Liver (tissue), 8 donors: ENCODE measurements at regions not wholly inside any gene's neighbourhood (a gene's known extent, or its start where the extent isn't known, plus 50 kb on each side); places are given as distances from the start of the nearest gene placed in this dataset.

Source experiments
- DNase-seq: peaks from one replicate; pipeline ENCODE4 v3.0.0-alpha.2; 2017; ENCODE audit warnings: low spot score
- H3K27ac ChIP-seq, 2 donors: one replicate each; pipeline ENCODE4 v1.7.0; 2013; ENCODE audit warnings: inconsistent platforms in 2 of 2, low read length in 2 of 2, control low read depth in 1 of 2, low read depth in 1 of 2, mild to moderate bottlenecking in 1 of 2
- H3K27me3 ChIP-seq, 4 donors: one replicate each; pipeline versions ENCODE4 v1.6.1 to v1.7.0; 2013; ENCODE audit warnings: low read length in 3 of 4, inconsistent platforms in 1 of 4, mild to moderate bottlenecking in 1 of 4, moderate library complexity in 1 of 4; ENCODE audit not compliant: control insufficient read depth in 4 of 4, insufficient read depth in 4 of 4
- H3K36me3 ChIP-seq, 4 donors: one replicate each; pipeline versions ENCODE4 v1.6.1 to v1.7.0; 2013; ENCODE audit warnings: low read length in 3 of 4, mild to moderate bottlenecking in 3 of 4, low read depth in 1 of 4, moderate library complexity in 1 of 4; ENCODE audit not compliant: control insufficient read depth in 4 of 4, insufficient read depth in 3 of 4
- H3K4me1 ChIP-seq, 4 donors: one replicate each; pipeline versions ENCODE4 v1.6.1 to v1.7.0; 2013; ENCODE audit warnings: low read length in 3 of 4, mild to moderate bottlenecking in 3 of 4, moderate library complexity in 1 of 4; ENCODE audit not compliant: control insufficient read depth in 4 of 4, insufficient read depth in 4 of 4
- H3K4me3 ChIP-seq, 3 donors: one replicate each; pipeline versions ENCODE4 v1.6.1 to v1.7.0; 2013; ENCODE audit warnings: low read length in 3 of 3, control low read depth in 1 of 3, low read depth in 1 of 3, mild to moderate bottlenecking in 1 of 3
- H3K9ac ChIP-seq, 2 donors: one replicate each; pipeline ENCODE4 v1.7.0; 2013; ENCODE audit warnings: low read length in 2 of 2, mild to moderate bottlenecking in 2 of 2, moderate library complexity in 2 of 2, control low read depth in 1 of 2, low read depth in 1 of 2
- H3K9me3 ChIP-seq, 4 donors: one replicate each; pipeline versions ENCODE4 v1.6.1 to v1.7.0; 2013; ENCODE audit warnings: low read length in 3 of 4; ENCODE audit not compliant: control insufficient read depth in 4 of 4
- ATF3 ChIP-seq: IDR thresholded peaks from 2 replicates; pipeline ENCODE4 v1.6.1; 2016; ENCODE audit warnings: antibody characterized with exemption
- CTCF ChIP-seq: fragments of 150-350 bp; IDR thresholded peaks from 2 replicates; pipeline ENCODE4 v1.5.1; 2017; ENCODE audit warnings: improper control_type of control experiment, low read depth, low read length; ENCODE audit not compliant: missing input control
- EGR1 ChIP-seq, 2 donors: IDR thresholded peaks; 2 replicates each; pipeline ENCODE4 v1.6.1; 2016 to 2018; ENCODE audit warnings: antibody characterized with exemption in 2 of 2, low read depth in 2 of 2
- FOXA1 ChIP-seq: IDR thresholded peaks from 2 replicates; pipeline ENCODE4 v1.6.1; 2016; ENCODE audit warnings: antibody characterized with exemption
- FOXA2 ChIP-seq: IDR thresholded peaks from 2 replicates; pipeline ENCODE4 v1.6.1; 2016; ENCODE audit warnings: antibody characterized with exemption
- GABPA ChIP-seq, 2 donors: IDR thresholded peaks in 1 of 2; conservative IDR thresholded peaks in 1 of 2; 2 replicates each; pipeline ENCODE4 v1.6.1; 2016; ENCODE audit warnings: antibody characterized with exemption in 2 of 2, mild to moderate bottlenecking in 1 of 2, moderate library complexity in 1 of 2
- HNF4A ChIP-seq, 2 donors: conservative IDR thresholded peaks; 2 replicates each; pipeline ENCODE4 v1.6.1; 2016; ENCODE audit warnings: antibody characterized with exemption in 2 of 2, mild to moderate bottlenecking in 2 of 2
- HNF4G ChIP-seq: IDR thresholded peaks from 2 replicates; pipeline ENCODE4 v1.6.1; 2016; ENCODE audit warnings: antibody characterized with exemption
- JUND ChIP-seq, 2 donors: IDR thresholded peaks; 2 replicates each; pipeline ENCODE4 v1.6.1; 2016; ENCODE audit warnings: antibody characterized with exemption in 2 of 2
- MAX ChIP-seq: IDR thresholded peaks from 2 replicates; pipeline ENCODE4 v1.6.1; 2016; ENCODE audit warnings: antibody characterized with exemption
- NR2F2 ChIP-seq: IDR thresholded peaks from 2 replicates; pipeline ENCODE4 v1.6.1; 2016; ENCODE audit warnings: antibody characterized with exemption
- RAD21 ChIP-seq, 2 donors: IDR thresholded peaks; 2 replicates each; pipeline ENCODE4 v1.6.1; 2016; ENCODE audit warnings: antibody characterized with exemption in 2 of 2, mild to moderate bottlenecking in 2 of 2
- SP1 ChIP-seq: IDR thresholded peaks from 2 replicates; pipeline ENCODE4 v1.6.1; 2018; ENCODE audit warnings: antibody characterized with exemption, mild to moderate bottlenecking
- YY1 ChIP-seq: IDR thresholded peaks from 2 replicates; pipeline ENCODE4 v1.6.1; 2016; ENCODE audit warnings: antibody characterized with exemption, mild to moderate bottlenecking
- WGBS: extraction: QIAGEN DNeasy Blood & Tissue Kit; methylation state at CpG from one replicate; pipeline ENCODE4 v1.1.7; 2013; 5-methylcytosine and 5-hydroxymethylcytosine counted together
- TF ChIP-seq, protein P1 (sequence below): IDR thresholded peaks from 2 replicates; pipeline ENCODE4 v1.6.1; 2016; ENCODE audit warnings: antibody characterized with exemption, mild to moderate bottlenecking
- donor health status: healthy.
- donor health status: healthy.
- donor health status: healthy.
- donor health status: healthy.
- donor health status: healthy.

DNA sequence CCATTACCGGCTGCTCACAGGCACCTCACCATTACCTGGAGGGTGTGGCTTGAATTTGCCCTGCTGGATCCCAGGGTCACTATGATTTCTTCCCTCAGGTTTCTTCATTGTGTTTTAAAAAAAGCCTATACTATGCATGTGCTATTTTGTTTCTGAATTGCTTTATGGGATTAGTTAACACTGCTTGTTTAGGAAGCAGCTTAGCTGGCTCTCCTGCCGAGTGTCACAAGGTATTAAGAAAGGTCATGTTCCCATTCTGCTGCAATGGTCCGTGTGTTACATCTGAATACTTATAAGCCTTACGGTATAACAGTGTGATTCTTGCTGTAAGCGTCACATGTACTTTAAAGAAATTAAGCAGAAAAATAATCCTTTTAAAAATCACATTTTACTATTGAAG, 380.6 kb upstream of the B3GAT1 start:
- peaks cover 0 to 4% (median 3%) of the 10 kb centered on the region in 4 donors for H3K4me1 ChIP-seq
- H3K4me3 ChIP-seq = no peak overlapping the region
- H3K9ac ChIP-seq = no peak overlapping the region
- H3K27me3 ChIP-seq = no peaks in the 10 kb centered on the region
- H3K36me3 ChIP-seq = no peaks in the 10 kb centered on the region
- WGBS = 83% methylated on average over 5 of the region's 5 CpGs
- TF ChIP-seq FOXA2 = no peak
- no peak for TF ChIP-seq MAX
- no peak for TF ChIP-seq HNF4A (conservative IDR thresholded peaks at IDR 0.05)
- no peak for TF ChIP-seq GABPA (IDR thresholded peaks at IDR 0.05 in 1 of 2, conservative IDR thresholded peaks at IDR 0.05 in 1 of 2)
- DNase-seq = no peak
- no peak overlapping the region for H3K27ac ChIP-seq
- no peaks in the 10 kb centered on the region for H3K9me3 ChIP-seq

- Histone ChIP-seq H3K4me3 (no peak overlapping the region), H3K4me1 (no peaks in the 10 kb centered on the region), H3K27ac (no peak overlapping the region), H3K27me3 (no peaks in the 10 kb centered on the region), H3K9me3 (no peaks in the 10 kb centered on the region), H3K36me3 (no peaks in the 10 kb centered on the region), H3K9ac (no peak overlapping the region)
- 83% methylated on average over 7 of the region's 7 CpGs for WGBS
- TF ChIP-seq YY1 (no peak), CTCF (no peak), SP1 (no peak), FOXA1 (no peak), GABPA (IDR thresholded peaks at IDR 0.05 in 1 of 2, conservative IDR thresholded peaks at IDR 0.05 in 1 of 2) (no peak), FOXA2 (no peak), NR2F2 (no peak), ATF3 (no peak), RAD21 (IDR thresholded peaks at IDR 0.05) (no peak), JUND (IDR thresholded peaks at IDR 0.05) (no peak), HNF4G (no peak), EGR1 (IDR thresholded peaks at IDR 0.05; ENCODE audit: low read depth in 2 of 2) (no peak)
- TF ChIP-seq, protein P1, sequence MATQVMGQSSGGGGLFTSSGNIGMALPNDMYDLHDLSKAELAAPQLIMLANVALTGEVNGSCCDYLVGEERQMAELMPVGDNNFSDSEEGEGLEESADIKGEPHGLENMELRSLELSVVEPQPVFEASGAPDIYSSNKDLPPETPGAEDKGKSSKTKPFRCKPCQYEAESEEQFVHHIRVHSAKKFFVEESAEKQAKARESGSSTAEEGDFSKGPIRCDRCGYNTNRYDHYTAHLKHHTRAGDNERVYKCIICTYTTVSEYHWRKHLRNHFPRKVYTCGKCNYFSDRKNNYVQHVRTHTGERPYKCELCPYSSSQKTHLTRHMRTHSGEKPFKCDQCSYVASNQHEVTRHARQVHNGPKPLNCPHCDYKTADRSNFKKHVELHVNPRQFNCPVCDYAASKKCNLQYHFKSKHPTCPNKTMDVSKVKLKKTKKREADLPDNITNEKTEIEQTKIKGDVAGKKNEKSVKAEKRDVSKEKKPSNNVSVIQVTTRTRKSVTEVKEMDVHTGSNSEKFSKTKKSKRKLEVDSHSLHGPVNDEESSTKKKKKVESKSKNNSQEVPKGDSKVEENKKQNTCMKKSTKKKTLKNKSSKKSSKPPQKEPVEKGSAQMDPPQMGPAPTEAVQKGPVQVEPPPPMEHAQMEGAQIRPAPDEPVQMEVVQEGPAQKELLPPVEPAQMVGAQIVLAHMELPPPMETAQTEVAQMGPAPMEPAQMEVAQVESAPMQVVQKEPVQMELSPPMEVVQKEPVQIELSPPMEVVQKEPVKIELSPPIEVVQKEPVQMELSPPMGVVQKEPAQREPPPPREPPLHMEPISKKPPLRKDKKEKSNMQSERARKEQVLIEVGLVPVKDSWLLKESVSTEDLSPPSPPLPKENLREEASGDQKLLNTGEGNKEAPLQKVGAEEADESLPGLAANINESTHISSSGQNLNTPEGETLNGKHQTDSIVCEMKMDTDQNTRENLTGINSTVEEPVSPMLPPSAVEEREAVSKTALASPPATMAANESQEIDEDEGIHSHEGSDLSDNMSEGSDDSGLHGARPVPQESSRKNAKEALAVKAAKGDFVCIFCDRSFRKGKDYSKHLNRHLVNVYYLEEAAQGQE = no peak
- DNase-seq = no peak
Observed at GRCh38 chr11:134792044-134792443, 380.0 kb upstream of the B3GAT1 start.
